Ovary (tissue), 3 donors: ENCODE measurements at regions not wholly inside any gene's neighbourhood (a gene's known extent, or its start where the extent isn't known, plus 50 kb on each side); places are given as distances from the start of the nearest gene placed in this dataset.

Source experiments
- CTCF ChIP-seq, 3 donors: fragments of 450-650 bp in 2 of 3; fragments of 200-600 bp in 1 of 3; IDR thresholded peaks; one replicate each; pipeline versions ENCODE4 v1.5.1 to v1.8.0; 2016 to 2022; ENCODE audit warnings: antibody characterized with exemption in 3 of 3, mild to moderate bottlenecking in 1 of 3
- EP300 ChIP-seq: sonication (generic); formaldehyde crosslinking; IDR thresholded peaks from one replicate; pipeline ENCODE4 v1.6.1; 2017; ENCODE audit warnings: antibody characterized with exemption
- POLR2A ChIP-seq: fragments of 450-650 bp; IDR thresholded peaks from one replicate; pipeline ENCODE4 v1.6.1; 2017; ENCODE audit warnings: antibody characterized with exemption, mild to moderate bottlenecking, moderate library complexity
- donor health status: DM: no; HTN: no; CAD: no.

GRCh38 chrX:10103023-10103422 lies 53.8 kb upstream of the CLCN4 start:
- no peak for TF ChIP-seq CTCF (IDR thresholded peaks at IDR 0.05)
- TF ChIP-seq POLR2A = no peak
- no peak for TF ChIP-seq EP300
